ENCODE measurements at regions not wholly inside any gene's neighbourhood (a gene's known extent, or its start where the extent isn't known, plus 50 kb on each side); places are given as distances from the start of the nearest gene placed in this dataset.
A peak's percentile ranks its signal among the peaks of the same experiment; 100 is the strongest.

- intact Hi-C loops (cut with DNase I), result no loop called here
- DNase-seq, result no peak
Observed at GRCh38 chr2:133760376-133760775, 192.1 kb upstream of the NCKAP5 start.

GRCh38 chr2:133765658-133766057 is 197.4 kb upstream of the NCKAP5 start:
- intact Hi-C loops (cut with DNase I), result no loop called here
- DNase-seq, result no peak

DNA sequence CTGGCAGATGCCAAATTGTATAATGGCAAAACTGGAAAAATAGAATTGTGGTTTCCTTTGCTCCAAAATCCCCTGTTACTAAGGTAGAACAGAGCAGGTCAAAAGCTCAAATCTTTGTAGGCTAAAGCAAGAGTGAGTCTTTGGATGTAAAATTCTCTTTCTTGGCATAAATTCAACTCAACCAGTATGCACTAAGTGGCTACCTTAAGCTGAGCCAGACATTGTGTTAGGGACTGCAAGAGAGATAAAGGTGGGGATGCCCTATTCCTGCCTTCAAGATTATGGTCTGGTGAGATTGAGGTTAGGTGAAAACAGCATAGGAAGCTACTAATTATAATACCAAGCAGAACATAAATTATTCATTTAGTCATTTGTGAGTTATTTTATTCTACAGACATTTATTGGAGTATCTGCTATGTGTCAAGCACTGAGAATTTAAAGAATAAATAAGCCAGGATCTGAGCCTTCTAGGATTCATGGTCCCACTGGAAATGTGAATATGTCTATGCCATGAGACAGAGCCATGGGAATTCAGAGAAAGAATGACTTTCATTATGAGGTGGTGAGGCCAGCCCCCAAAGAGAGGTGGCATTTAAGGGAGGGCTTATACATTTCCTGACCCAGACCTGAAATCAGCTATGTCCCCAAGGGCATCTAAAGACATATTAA is 198.0 kb upstream of the NCKAP5 start:
- no peak for DNase-seq
- intact Hi-C loops (cut with DNase I), result no loop called here

DNA sequence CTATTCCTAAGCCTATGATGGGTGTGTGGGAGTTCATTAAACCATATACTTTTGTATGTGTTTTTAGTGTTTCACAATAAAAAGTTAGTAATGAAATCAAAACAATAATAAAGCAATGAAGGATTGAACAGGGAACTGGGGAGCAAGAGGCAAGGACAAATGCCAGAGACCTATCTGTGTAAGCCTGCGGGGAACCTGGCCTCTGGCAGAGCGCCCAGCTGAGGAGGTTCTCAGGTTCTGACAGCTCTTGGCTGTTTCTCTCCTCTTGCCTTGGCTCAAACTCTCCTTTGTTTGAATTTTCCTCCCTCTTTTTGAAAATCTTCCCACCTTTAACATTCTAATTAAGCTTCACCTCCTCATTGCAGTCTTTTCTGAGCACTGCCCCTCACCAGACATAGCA is 200.0 kb upstream of the NCKAP5 start:
- intact Hi-C loops (cut with DNase I), result no loop called here
- no peak for DNase-seq

- intact Hi-C loops (cut with DNase I), result no loop called here
Observed at GRCh38 chr2:133768658-133769435, 200.6 kb upstream of the NCKAP5 start.

GRCh38 chr2:133773854-133774653 is 205.8 kb upstream of the NCKAP5 start:
- intact Hi-C loops (cut with DNase I), result loop anchor here (10.0 kb wide), 1 partner anchor 509 kb away; no protein-coding TSS in a partner anchor
- peak in 1 of 10 donors; percentile 33 for DNase-seq

More at GRCh38 chr2:133768658-133769435, 200.6 kb upstream of the NCKAP5 start:
- no peak for DNase-seq

DNA sequence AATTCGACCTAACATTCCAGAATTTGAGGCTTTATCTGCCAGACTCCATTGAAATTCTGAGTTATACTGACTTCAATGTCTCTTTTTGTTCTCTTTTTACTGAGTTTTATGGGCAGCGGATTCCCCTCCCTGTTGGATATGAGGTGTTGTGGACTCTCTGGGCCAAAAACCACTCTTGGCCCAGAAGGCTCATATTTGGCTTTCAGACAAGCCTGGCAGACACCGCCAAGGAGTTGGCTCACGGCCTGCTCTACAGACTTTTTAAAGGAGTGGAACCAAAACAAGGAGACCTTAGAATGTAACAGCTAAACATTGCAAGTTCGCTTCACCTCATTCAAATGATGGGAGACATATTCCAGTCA is 206.4 kb upstream of the NCKAP5 start:
- intact Hi-C loops (cut with DNase I), result loop anchor here (5.0 to 10.0 kb wide), 3 partner anchors 102 to 510 kb away; no protein-coding TSS in a partner anchor
- DNase-seq, result peak in 4 of 10 donors; percentile 19 to 81 (median 35)

GRCh38 chr2:133776936-133777573 is 208.8 kb upstream of the NCKAP5 start:
- intact Hi-C loops (cut with DNase I), result loop anchor here (5.0 to 10.0 kb wide), 3 partner anchors 105 to 512 kb away; no protein-coding TSS in a partner anchor
- DNase-seq, result no peak

DNA sequence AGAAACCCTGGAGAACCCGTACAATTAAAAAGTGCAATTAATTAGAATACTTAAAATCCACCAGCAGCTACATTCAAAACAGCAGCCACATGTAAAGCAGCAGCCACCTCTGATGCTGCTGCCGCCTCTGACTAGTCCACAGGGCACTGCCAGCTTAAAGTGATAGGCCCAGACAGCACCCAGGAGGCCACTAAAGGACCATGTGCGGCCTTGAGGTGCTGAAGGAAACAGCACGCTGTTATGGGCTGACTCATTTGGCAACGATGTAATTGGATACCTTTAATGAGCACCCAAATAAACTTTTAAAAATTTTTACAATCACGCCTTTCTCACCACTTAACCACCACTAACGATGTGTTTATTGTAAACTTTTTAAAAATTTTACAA is 209.3 kb upstream of the NCKAP5 start:
- peak in 1 of 10 donors; percentile 50 for DNase-seq
- intact Hi-C loops (cut with DNase I), result loop anchor here (5.0 to 10.0 kb wide), 3 partner anchors 105 to 513 kb away; no protein-coding TSS in a partner anchor

DNA sequence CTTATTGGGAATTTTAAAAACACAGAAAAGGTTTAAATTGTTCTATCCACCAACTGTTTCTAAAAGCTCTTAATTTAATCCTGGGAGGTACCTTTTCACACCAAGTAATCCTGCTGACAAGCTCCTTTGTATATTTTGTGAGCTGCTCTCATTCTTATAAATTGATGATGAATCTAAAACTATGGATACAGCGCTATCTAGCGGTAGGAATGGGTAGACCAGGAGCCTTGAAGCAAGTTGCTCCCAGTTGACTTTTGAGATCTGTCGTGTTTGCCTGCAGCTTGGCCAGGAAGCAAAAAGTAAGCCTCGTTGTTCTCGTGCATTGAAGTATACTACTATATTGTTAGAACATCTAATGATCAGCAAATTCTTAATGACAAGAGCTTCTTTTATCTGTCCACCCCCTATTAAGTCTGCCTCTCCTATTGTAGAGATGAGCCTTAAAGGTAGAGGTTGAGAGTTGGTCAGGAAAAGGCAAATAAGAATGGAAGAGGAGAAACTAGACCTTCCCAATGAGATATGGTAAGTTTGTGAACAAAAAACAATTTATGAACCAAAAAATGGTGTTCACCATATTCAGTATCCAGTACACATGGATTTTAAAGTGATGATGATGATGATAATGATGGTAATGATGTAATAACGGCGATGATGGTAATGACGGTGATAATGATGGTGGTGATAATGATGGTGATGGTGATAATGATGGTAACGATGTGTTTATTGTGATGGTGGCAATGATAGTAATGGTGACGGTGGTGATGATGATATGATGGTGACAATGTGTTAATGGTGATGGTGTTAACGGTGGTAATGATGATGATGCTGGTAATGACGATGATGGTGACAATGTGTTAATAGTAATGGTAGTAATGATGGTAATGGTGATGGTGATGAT is 212.1 kb upstream of the NCKAP5 start:
- intact Hi-C loops (cut with DNase I), result loop anchor here (5.0 kb wide), 1 partner anchor 1233 kb away; no protein-coding TSS in a partner anchor
- peak in 5 of 10 donors; percentile 18 to 57 (median 39) for DNase-seq

GRCh38 chr2:133780997-133781513 is 212.8 kb upstream of the NCKAP5 start:
- no peak for DNase-seq
- intact Hi-C loops (cut with DNase I), result loop anchor here (5.0 kb wide), 1 partner anchor 1234 kb away; no protein-coding TSS in a partner anchor

GRCh38 chr2:133787207-133787606 is 218.9 kb upstream of the NCKAP5 start:
- intact Hi-C loops (cut with DNase I), result no loop called here
- no peak for DNase-seq

DNA sequence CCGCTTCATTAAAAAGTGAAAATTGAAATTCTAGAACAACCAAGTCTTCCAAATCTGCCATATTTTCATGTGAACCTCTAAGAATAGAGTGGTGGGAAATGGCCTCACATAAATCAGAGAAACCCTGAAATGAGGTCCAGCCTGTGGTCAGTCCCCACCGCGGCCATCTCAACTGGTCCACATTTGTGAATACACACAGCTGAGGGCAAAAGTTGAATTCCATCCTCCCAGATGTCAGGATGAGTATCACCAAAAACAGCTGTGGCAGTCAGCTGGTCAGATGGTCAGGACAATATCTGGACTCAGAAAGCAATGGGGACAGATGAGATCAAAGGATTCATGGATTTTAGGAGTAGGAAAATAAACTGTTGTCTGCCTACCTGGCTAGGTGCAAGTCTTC is 219.4 kb upstream of the NCKAP5 start:
- no peak for DNase-seq
- intact Hi-C loops (cut with DNase I), result no loop called here

DNA sequence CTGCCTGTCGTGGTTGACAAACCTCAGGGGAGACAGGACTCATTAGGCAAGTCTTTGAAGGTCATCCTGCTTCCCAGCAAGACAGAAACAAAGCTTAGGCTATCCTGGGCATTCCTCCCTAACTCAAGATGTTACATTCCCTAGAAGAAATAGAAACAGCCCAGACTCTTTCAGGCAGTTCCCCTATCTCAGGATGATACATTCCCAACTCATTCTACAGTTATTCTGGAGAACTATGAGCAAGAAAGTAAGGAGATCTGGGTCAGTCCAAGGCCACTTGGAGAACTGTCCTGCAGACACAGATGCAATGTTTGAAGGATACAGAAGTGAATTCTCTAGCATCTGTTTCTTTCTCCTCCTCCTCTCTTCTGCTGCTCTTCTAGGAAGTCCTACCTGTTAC is 220.1 kb upstream of the NCKAP5 start:
- intact Hi-C loops (cut with DNase I), result no loop called here
- no peak for DNase-seq

DNA sequence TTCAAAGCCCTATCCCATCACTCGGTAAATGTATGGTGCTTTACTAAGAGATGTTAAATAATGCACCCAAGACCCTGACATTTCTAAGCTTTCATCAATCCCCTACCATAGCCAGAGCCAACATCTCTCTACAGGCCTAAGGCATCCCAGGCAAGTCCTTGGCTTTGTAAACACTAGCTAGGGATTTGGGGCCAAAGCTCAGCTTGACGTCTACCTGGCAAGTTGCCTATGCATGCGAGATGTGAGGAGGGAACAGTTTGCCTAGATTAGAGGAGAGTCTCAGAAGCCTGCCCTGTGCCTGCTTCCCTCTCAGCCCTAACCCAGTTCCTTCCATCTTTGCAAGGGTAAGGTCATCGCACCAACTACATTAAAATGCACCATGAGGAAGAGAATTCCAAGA is 221.5 kb upstream of the NCKAP5 start:
- no peak for DNase-seq
- intact Hi-C loops (cut with DNase I), result no loop called here

DNA sequence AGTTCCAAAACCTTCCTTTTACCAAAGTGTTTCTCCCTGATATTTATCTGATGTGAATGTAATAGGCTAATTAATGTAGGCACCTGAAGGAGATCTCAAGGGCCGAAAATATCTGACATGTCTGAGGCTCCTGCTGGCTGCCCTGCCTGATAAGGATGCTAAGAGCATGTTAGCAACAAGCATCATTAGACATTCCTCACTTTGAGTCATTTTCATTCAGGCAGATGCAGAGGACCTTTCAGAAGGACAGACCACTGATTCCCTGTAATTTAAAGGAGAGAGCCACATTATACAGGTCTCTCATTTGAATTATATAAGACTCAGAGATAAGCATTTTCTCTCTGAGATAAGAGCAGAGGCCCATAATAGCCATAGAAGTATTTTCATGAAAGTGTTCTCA is 222.4 kb upstream of the NCKAP5 start:
- intact Hi-C loops (cut with DNase I), result no loop called here
- DNase-seq, result no peak

GRCh38 chr2:133791191-133791590 is 222.9 kb upstream of the NCKAP5 start:
- intact Hi-C loops (cut with DNase I), result no loop called here
- DNase-seq, result no peak

GRCh38 chr2:133792223-133792622 is 224.0 kb upstream of the NCKAP5 start:
- intact Hi-C loops (cut with DNase I), result no loop called here
- no peak for DNase-seq

- intact Hi-C loops (cut with DNase I), result no loop called here
- DNase-seq, result no peak
Observed at GRCh38 chr2:133794114-133794513, 225.9 kb upstream of the NCKAP5 start.
